Sigmoid colon (tissue), 6 donors: ENCODE measurements at regions not wholly inside any gene's neighbourhood (a gene's known extent, or its start where the extent isn't known, plus 50 kb on each side); places are given as distances from the start of the nearest gene placed in this dataset.

Experiments used
- DNase-seq: peaks from one replicate; pipeline ENCODE4 v3.0.0-alpha.2; 2019
- H3K27ac ChIP-seq, 4 donors: fragments of 200-600 bp; sonication (generic); one replicate each; pipeline ENCODE4 v1.5.1; 2016 to 2019; ENCODE audit warnings: mild to moderate bottlenecking in 1 of 4
- H3K27me3 ChIP-seq, 3 donors: fragments of 200-600 bp; sonication (generic); one replicate each; pipeline ENCODE4 v1.5.1; 2019; ENCODE audit warnings: mild to moderate bottlenecking in 1 of 3
- H3K36me3 ChIP-seq, 4 donors: fragments of 200-600 bp; sonication (generic); one replicate each; pipeline ENCODE4 v1.5.1; 2016 to 2019
- H3K4me1 ChIP-seq, 4 donors: fragments of 200-600 bp; sonication (generic); one replicate each; pipeline ENCODE4 v1.5.1; 2017 to 2019
- H3K4me3 ChIP-seq, 4 donors: fragments of 200-600 bp; sonication (generic); one replicate each; pipeline ENCODE4 v1.5.1; 2017 to 2019; ENCODE audit warnings: mild to moderate bottlenecking in 2 of 4, moderate library complexity in 1 of 4
- H3K9me3 ChIP-seq, 4 donors: fragments of 200-600 bp in 3 of 4; sonication (generic) in 3 of 4; one replicate each; pipeline versions ENCODE4 v1.5.1 to v1.6.1; 2013 to 2019
- EP300 ChIP-seq, 4 donors: sonication (generic); formaldehyde crosslinking; IDR thresholded peaks; one replicate each; pipeline ENCODE4 v1.6.1; 2017; ENCODE audit warnings: antibody characterized with exemption in 4 of 4
- POLR2A ChIP-seq, 2 donors: fragments of 450-650 bp; IDR thresholded peaks; one replicate each; pipeline ENCODE4 v1.6.1; 2016; ENCODE audit warnings: antibody characterized with exemption in 2 of 2, mild to moderate bottlenecking in 2 of 2, moderate library complexity in 2 of 2
- POLR2AphosphoS5 ChIP-seq, 4 donors: sonication (generic); formaldehyde crosslinking; IDR thresholded peaks; one replicate each; pipeline ENCODE4 v1.6.1; 2017; ENCODE audit warnings: antibody characterized with exemption in 4 of 4
- WGBS, 2 donors: extraction: QIAGEN DNeasy Blood & Tissue Kit; methylation state at CpG; one replicate each; pipeline ENCODE4 v1.1.7; 2013; 5-methylcytosine and 5-hydroxymethylcytosine counted together
- intact Hi-C: fragments of 100-400 bp; cut with DNase I; formaldehyde crosslinking; loops from one replicate; pipeline ENCODE4 v1.15.1; 2023
- TF ChIP-seq, protein P1 (sequence below), 4 experiments: fragments of 450-650 bp in 3 of 4; fragments of 200-600 bp in 1 of 4; IDR thresholded peaks; one replicate each; pipeline ENCODE4 v1.5.1; 2016 to 2019; ENCODE audit warnings: antibody characterized with exemption in 4 of 4, mild to moderate bottlenecking in 3 of 4, moderate library complexity in 2 of 4
- donor health status: healthy with polysubstance abuse.
- donor health status: healthy.

- no peak for TF ChIP-seq POLR2A (IDR thresholded peaks at IDR 0.05)
- no peak for TF ChIP-seq EP300 (IDR thresholded peaks at IDR 0.05)
- TF ChIP-seq, protein P1, sequence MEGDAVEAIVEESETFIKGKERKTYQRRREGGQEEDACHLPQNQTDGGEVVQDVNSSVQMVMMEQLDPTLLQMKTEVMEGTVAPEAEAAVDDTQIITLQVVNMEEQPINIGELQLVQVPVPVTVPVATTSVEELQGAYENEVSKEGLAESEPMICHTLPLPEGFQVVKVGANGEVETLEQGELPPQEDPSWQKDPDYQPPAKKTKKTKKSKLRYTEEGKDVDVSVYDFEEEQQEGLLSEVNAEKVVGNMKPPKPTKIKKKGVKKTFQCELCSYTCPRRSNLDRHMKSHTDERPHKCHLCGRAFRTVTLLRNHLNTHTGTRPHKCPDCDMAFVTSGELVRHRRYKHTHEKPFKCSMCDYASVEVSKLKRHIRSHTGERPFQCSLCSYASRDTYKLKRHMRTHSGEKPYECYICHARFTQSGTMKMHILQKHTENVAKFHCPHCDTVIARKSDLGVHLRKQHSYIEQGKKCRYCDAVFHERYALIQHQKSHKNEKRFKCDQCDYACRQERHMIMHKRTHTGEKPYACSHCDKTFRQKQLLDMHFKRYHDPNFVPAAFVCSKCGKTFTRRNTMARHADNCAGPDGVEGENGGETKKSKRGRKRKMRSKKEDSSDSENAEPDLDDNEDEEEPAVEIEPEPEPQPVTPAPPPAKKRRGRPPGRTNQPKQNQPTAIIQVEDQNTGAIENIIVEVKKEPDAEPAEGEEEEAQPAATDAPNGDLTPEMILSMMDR (IDR thresholded peaks at IDR 0.05), result no peak
- TF ChIP-seq POLR2AphosphoS5 (IDR thresholded peaks at IDR 0.05), result no peak
- Histone ChIP-seq H3K27me3 (no peaks in the 10 kb centered on the region), H3K36me3 (no peaks in the 10 kb centered on the region), H3K4me3 (no peak overlapping the region), H3K9me3 (no peaks in the 10 kb centered on the region), H3K27ac (no peak overlapping the region), H3K4me1 (no peaks in the 10 kb centered on the region)
- intact Hi-C loops, result no loop called here
- 47 to 56% methylated on average over 3 of the region's 3 CpGs for WGBS, 2 donors
- no peak for DNase-seq
These were observed 238.8 kb downstream of the POLR1F start for GRCh38 chr7:19470031-19470430.

- Histone ChIP-seq H3K27ac (no peak overlapping the region), H3K36me3 (no peaks in the 10 kb centered on the region), H3K9me3 (no peaks in the 10 kb centered on the region), H3K27me3 (no peaks in the 10 kb centered on the region), H3K4me1 (no peaks in the 10 kb centered on the region), H3K4me3 (no peak overlapping the region)
- no peak for TF ChIP-seq EP300 (IDR thresholded peaks at IDR 0.05)
- TF ChIP-seq, protein P1 (IDR thresholded peaks at IDR 0.05), result no peak
- TF ChIP-seq POLR2A (IDR thresholded peaks at IDR 0.05), result no peak
- no peak for TF ChIP-seq POLR2AphosphoS5 (IDR thresholded peaks at IDR 0.05)
- intact Hi-C loops, result no loop called here
- no peak for DNase-seq
- 55 to 73% methylated on average over 3 of the region's 3 CpGs for WGBS, 2 donors
These were observed 243.0 kb downstream of the POLR1F start for GRCh38 chr7:19465861-19466260.

GRCh38 chr7:19464751-19465150, 244.1 kb downstream of the POLR1F start:
- H3K27me3 ChIP-seq, result no peaks in the 10 kb centered on the region

DNA sequence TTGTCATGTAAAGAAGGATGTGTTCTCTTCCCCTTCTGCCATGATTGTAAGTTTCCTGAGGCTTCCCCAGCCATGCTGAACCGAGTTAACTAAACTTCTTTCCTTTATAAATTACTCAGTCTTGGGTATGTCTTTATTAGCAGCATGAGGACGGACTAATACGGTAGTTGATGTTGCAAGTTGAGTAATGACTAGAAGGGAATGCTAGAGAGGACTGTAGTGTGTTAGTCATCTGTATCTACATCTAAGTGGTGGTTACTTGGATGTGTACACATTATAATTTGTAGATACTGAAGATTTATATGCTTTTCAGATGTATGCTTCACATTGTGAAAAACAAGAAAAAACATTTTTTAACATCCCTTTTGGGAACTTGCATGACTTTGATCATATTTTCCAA, 244.6 kb downstream of the POLR1F start:
- no peak overlapping the region for H3K27ac ChIP-seq
- no peak overlapping the region for H3K4me3 ChIP-seq
- DNase-seq, result no peak
- intact Hi-C loops, result no loop called here
- TF ChIP-seq EP300 (IDR thresholded peaks at IDR 0.05) (no peak), POLR2AphosphoS5 (IDR thresholded peaks at IDR 0.05) (no peak), POLR2A (IDR thresholded peaks at IDR 0.05) (no peak)
- TF ChIP-seq, protein P1 (IDR thresholded peaks at IDR 0.05), result no peak
- H3K4me1 ChIP-seq, result no peaks in the 10 kb centered on the region
- WGBS, 2 donors, result 76 to 81% methylated on average over 3 of the region's 3 CpGs
- H3K36me3 ChIP-seq, result no peaks in the 10 kb centered on the region
- no peaks in the 10 kb centered on the region for H3K27me3 ChIP-seq
- no peaks in the 10 kb centered on the region for H3K9me3 ChIP-seq

More at GRCh38 chr7:19464751-19465150, 244.1 kb downstream of the POLR1F start:
- no peak for DNase-seq
- TF ChIP-seq POLR2AphosphoS5 (IDR thresholded peaks at IDR 0.05) (no peak), POLR2A (IDR thresholded peaks at IDR 0.05) (no peak), EP300 (IDR thresholded peaks at IDR 0.05) (no peak)
- TF ChIP-seq, protein P1 (IDR thresholded peaks at IDR 0.05), result no peak
- Histone ChIP-seq H3K4me1 (no peaks in the 10 kb centered on the region), H3K4me3 (no peak overlapping the region), H3K27ac (no peak overlapping the region), H3K9me3 (no peaks in the 10 kb centered on the region), H3K36me3 (no peaks in the 10 kb centered on the region)
- intact Hi-C loops, result no loop called here
- WGBS, 2 donors, result 88 to 89% methylated on average over 4 of the region's 4 CpGs

- 94 to 97% methylated on average over 3 of the region's 3 CpGs for WGBS, 2 donors
- intact Hi-C loops, result no loop called here
- H3K4me1 ChIP-seq, result no peaks in the 10 kb centered on the region
- no peaks in the 10 kb centered on the region for H3K9me3 ChIP-seq
- DNase-seq, result no peak
- H3K27me3 ChIP-seq, result no peaks in the 10 kb centered on the region
- TF ChIP-seq POLR2AphosphoS5 (IDR thresholded peaks at IDR 0.05) (no peak), POLR2A (IDR thresholded peaks at IDR 0.05) (no peak), EP300 (IDR thresholded peaks at IDR 0.05) (no peak)
- TF ChIP-seq, protein P1 (IDR thresholded peaks at IDR 0.05), result no peak
- H3K27ac ChIP-seq, result no peak overlapping the region
- H3K36me3 ChIP-seq, result no peaks in the 10 kb centered on the region
- H3K4me3 ChIP-seq, result no peak overlapping the region
These were observed 245.3 kb downstream of the POLR1F start for GRCh38 chr7:19463581-19463980.
